T follicular helper cell (primary cell): ENCODE measurements at regions not wholly inside any gene's neighbourhood (a gene's known extent, or its start where the extent isn't known, plus 50 kb on each side); places are given as distances from the start of the nearest gene placed in this dataset.
"Not testable (repeated sequence)": the region's sequence is repeated elsewhere in the genome, so short reads cannot be mapped to it uniquely, and the experiment has no call there.

ENCODE experiments used
- DNase-seq: peaks from one replicate; pipeline ENCODE4 v3.0.0-alpha.2; 2020; ENCODE audit warnings: low read depth

DNA sequence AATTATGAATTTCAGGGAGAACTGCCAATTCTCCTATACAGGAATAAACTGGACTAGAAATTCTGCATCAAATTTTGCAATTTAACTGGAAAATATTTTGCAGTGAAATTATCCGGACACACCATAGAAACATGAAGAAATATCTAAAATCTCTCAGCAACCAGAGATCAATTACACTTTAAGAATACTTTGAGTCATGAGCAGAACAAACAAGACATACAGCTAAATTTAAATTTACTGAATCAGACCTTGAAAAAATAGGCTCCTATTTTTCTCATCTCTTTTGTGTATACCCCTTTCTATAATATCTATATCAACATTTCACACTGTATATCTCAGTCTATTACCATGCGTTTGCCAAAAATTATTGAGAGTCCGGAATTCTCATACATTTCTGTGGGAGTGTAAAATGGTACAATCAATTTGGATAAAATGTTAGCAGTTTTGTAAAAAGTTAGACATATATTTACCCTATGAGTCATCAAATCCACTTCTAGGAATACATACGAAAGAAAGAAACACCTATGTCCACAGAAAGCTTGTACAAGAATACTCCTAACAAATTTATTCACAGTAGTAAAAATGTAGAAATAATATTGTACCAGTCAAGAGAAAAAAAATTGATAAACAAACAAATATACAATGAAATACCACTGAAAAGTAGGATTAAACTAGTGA, 593.1 kb upstream of the NECTIN3 start:
- DNase-seq: no peak

DNA sequence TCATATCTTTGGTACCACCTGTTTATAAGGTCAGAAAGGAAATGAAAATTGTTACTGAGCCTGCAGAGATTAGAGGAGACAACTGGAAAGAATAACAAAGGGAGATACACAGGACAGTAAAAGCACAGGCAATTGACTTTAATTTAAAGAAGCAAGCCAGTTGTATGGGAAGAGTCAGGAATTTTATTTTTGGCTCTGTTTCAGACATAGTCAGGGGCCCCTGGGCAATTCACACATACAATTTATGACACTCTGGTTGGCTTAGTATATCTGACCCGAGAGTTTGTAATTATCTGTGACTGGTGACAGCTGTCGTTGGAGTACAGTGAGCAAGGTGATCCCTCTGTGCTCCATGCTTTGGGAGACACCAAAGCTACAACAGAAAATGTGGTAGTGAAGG, 591.9 kb upstream of the NECTIN3 start:
- DNase-seq: no peak

DNA sequence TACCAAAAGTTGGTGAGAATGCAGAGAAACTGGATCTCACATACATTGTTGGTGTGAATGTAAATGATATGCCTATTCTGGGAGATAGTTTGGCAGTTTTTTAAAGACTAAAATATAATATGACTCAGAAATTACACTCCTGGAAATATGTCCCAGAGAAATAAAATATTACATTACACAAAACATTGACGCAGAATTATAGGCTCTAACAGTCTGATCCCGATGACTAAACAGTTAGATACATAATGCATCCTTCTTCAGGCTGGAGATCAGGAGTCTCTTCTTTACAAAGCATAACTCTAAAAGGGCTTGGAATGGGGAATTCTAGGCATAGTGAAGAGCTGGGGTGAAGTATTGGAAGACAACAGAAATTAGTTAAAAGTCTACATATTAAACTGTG, 586.2 kb upstream of the NECTIN3 start:
- DNase-seq: no peak

DNA sequence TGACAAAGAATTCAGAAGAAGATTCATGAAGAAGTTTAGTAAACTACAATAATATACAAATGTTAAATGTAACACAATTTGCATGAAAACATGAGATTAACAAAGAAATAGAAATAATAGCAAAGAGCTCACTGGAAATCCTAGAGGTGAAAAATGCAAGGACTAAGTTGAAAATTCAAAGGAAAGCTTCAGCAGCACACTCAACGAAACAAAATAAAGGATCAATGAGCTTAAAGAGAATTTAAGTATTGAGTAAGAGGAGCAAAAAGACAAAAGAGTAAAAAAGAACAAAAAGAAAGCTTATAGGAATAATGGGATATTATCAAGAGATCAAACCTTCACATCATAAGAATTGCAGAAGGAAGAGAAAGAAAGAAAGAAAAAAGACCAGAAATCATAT, 583.8 kb upstream of the NECTIN3 start:
- no peak for DNase-seq

DNA sequence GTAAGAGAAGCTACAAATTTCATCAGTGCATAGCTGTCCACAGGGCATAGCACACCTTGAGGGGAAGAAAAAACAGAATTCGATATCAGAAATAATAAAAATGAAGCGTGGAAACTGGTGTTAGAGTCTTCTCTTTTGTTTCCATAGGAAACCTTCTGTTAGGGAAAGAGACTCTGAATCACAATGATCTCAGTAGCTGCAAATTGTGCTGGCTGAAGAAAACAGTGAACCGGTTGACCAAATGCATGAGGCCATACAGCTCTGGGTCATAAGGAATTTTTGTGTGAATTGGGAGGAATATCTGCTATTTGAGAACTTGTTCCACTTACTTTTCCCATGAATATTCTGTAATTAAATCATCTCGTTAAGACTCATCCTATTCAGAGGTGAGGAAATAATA, 580.2 kb upstream of the NECTIN3 start:
- no peak for DNase-seq

DNA sequence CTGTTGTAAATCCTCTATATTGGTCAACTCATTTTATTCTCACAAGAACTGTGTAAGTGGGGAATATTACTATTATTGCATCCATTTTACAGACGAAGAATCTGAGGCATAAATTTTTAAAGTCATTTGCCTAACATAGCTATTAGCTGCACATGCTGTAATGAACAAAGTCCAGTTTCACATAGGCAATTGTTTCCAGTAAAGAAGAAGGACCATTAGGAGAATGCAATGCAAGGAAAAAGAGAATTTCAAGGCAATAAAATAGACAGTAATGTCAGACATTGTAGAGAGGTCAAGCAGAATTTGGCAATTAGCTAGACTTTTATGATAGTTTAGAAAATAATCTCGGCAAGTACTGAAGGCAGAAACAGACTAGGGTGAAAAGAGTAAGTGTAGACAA, 578.7 kb upstream of the NECTIN3 start:
- DNase-seq: no peak

DNA sequence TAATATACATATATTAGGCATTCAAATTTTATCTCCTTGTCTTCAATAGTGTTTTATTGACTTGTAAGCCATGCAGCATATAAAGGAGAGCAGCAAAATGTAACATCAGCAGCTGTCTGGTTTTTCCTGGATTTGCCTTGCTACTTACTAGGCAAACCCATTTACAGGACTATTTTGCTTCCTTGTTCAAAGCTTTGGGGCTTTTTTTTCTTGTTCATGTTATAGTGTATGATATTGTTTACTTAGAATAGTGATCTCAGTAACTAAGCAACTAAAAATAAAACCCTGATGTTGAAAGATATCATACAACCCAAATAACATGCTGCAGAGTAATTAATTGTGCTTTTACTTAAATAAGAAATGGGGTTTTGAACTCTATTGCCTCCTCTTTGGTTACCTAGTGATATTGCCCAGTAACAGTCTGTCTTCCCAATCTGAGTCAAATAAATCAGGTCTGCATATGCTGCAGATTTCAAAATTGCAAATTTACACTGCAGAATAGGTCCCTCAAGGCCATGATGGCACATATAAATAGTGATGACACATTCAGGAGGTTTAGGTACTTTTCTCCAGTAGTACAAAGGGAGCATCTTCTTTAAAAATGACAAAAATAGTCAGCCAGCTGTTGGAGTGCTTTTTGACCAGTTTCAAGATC, 578.1 kb upstream of the NECTIN3 start:
- DNase-seq: no peak

DNA sequence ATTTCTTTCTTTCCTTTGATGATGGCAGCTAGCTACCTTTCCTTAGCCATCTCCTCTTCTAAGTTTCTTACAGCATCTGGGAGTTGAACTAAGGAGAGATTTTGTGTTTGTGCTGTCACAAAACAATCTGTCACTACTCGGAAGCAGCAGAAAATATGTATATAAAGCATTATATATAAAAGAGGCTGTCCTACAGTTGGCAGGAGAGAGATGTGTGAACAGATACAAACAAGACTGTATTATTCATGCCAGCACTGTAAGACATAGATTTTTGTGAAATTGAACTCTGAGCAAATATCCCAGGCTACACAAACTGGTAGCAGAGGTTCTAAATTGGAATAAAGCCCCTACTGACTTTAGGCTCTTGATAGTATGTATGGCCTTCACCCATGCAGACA, 577.5 kb upstream of the NECTIN3 start:
- DNase-seq: no peak

DNA sequence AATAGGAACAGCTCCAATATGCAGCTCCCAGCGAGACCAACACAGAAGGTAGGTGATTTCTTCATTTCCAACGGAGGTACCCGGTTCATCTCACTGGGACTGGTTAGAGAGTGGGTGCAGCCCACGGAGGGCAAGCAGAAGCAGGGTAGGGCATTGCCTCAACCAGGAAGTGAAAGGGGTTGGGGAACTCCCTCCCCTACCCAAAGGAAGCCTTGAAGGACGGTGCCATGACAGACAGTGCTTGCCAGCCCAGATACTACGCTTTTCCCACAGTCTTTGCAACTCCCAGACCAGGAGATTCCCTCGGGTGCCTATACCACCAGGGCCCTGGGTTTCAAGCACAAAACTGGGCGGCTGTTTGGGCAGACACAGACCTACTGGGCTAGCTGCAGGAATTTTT, 576.9 kb upstream of the NECTIN3 start:
- no peak for DNase-seq

DNA sequence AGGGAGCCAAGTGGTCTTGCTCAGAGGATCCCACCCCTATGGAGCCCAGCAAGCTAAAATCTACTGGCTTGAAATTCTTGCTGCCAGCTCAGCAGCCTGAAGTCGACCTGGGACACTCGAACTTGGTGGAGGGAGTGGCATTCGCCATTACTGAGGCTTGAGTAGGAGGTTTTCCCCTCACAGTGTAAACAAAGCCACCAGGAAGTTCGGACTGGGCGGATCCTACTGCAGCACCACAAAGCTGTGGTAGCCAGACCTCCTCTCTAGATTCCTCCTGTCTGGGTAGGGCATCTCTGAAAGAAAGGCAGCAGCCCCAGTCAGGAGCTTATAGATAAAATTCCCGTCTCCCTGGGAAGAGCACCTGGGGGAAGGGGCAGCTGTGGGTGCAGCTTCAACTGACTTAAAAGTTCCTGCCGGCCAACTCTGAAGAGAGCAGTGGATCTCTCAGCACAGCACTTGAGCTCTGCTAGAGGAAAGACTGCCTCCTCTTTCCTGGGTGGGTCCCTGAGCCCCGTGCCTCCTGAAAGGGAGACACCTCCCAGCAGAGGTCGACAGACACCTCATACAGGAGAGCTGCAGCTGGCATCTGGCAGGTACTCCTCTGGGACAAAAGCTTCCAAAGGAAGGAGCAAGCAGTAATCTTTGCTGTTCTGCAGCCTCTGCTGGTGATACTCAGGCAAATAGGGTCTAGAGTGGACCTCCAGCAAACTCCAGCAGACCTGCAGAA, 576.3 kb upstream of the NECTIN3 start:
- no peak for DNase-seq

DNA sequence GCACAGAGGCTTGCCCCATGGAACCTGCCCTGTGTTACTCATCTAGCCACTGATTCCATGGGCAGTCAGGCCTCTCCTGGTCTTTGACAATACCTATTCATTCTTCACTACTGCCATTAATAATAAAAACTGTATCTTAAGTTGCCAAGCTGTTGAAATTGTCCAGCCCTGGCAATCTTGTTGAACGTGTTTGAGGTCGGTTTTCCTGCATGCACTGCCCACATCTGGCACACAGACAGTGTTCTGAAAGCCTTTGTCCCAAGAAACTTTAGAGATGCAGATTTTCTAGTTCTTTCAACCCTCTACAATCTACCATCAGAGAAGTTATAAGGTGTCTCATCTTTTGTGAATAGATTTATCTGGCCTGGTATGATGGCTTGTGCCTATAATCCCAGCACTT, 567.2 kb upstream of the NECTIN3 start:
- no peak for DNase-seq

DNA sequence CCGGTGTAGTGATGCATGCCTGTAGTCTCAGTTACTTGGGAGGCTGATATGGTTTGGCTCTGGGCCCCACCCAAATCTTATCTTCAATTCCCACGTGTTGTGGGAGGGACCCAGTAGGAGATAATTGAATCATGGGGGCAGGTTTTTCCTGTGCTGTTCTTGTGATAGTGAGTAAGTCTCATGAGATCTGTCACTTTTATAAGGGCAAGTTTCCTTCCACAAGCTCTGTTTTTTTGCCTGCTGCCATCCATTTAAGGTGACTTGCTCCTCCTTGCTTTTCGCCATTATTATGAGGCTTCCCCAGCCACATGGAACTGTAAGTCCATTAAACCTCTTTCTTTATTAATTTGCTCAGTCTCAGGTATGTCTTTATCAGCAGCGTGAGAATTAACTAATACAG, 566.7 kb upstream of the NECTIN3 start:
- no peak for DNase-seq

DNA sequence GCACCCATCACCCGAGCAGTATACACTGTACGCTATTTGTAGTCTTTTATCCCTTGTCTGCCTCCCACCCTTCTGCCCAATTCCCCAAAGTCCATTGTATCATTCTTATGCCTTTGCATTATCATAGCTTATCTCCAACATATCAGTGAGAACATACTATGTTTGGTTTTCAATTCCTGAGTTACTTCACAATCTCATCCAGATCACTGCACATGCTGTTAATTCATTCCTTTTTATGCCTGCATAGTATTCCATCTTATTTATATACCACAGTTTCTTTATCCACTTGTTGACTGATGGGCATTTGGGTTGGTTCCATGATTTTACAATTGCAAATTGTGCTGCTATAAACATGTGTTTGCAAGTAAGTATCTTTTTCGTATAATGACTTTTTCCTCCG, 564.7 kb upstream of the NECTIN3 start:
- DNase-seq: no peak

DNA sequence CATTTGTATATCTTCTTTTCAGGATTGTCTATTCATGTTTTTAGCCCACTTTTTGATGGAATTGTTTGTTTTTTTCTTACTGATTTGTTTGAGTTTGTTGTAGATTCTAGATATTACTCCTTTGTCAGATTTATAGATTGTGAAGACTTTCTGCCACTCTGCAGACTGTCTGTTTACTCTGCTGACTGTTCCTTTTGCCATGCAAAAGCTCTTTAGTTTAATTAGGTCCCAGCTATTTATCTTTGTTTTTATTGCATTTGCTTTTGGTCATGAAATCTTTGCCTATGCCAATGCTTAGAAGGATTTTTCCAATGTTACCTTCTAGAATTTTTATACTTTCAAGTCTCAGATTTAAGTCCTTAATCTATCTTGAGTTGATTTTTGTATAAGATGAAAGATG, 564.0 kb upstream of the NECTIN3 start:
- DNase-seq: not testable (repeated sequence)

DNA sequence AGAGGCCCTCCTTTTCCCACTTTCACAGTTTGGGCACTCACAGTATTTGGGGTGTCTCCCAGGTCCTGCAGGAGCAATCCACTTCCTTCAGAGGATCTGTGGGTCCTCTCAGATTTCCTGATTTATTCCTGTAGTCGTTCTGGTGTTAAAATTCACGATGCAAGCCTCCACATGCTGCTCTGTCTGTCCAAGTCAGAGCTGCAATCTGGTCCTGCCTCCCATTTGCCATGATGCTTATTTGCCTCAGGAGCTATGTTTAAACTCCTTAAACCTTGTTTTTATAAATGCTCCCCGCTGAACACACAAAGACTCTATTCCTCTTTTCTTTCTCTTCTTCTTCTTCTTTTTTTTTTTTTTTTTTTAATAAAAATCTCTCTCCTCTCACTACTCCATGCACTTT, 558.7 kb upstream of the NECTIN3 start:
- DNase-seq: no peak

DNA sequence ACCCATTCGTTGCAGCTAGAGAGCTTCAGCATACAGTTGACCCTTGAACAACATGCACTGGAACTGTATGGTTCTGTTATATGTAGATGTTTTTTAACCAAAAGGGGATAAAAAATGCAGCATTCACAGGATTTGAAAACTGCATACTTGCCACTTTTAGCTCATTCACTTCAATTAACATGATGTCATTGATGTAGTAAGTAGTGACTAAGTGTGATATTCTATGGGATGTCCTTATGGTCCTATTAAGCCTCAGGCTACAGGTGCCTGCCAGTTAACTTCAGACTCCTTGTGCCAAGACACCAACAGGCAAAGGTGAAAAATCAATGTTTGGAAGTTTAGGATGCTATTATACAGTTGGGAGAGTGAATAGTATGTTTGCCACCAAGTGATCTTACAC, 553.6 kb upstream of the NECTIN3 start:
- DNase-seq: no peak

DNA sequence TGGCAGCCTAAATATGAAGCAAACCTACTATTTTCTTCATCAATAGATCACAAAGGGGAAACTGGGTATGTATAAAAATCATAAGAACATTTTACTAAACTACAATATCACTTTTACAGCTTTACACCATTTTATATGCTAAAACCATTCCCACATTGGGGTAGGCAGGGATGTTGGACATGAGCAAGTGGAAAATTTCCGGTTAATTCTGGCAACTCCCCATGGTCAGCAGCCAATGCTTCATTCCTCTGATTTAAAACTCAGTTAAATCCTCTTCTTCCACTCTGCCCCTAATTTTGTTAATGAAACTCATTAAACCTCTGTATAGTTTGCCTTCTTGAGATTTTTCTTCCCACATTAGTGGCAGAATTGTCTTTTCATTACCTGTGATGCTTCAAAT, 552.5 kb upstream of the NECTIN3 start:
- no peak for DNase-seq

DNA sequence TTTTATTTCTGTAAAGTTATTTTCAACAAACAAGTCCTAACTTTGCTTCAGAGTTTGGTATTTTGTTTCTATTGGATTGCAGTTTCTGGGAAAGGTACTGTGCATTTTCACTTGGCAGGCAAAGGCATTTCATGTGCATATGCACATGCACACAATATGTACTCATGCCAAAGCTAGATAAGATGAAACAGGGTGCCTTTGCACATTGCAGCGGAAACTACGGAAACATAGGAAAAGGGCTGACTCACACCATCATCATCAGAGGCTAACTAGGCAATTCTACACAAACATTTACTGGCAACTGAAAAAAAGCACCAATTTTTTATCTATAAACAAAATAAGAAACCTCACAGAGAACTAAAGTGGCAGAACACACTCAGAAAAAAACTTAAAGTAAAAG, 550.6 kb upstream of the NECTIN3 start:
- DNase-seq: no peak

DNA sequence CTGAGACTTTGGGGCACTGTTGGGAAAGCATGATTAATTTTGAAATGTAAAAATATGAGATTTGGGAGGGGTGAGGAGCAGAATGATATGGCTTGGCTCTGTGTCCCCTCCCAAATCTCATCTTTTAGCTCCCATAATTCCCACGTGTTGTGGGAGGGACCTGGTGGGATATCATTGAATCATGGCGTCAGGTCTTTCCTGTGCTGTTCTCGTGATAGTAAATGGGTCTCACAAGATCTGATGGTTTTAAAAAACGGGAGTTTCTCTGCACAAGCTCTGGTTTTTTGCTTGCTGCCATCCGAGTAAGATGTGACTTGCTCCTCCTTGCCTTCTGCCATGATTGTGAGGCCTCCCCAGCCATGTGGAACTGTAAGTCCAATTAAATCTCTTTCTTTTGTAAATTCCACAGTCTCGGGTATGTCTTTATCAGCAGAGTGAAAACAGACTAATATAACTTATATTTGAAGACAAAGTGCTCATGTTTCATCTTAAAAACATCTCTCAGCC, 546.0 kb upstream of the NECTIN3 start:
- DNase-seq: not testable (repeated sequence)

DNA sequence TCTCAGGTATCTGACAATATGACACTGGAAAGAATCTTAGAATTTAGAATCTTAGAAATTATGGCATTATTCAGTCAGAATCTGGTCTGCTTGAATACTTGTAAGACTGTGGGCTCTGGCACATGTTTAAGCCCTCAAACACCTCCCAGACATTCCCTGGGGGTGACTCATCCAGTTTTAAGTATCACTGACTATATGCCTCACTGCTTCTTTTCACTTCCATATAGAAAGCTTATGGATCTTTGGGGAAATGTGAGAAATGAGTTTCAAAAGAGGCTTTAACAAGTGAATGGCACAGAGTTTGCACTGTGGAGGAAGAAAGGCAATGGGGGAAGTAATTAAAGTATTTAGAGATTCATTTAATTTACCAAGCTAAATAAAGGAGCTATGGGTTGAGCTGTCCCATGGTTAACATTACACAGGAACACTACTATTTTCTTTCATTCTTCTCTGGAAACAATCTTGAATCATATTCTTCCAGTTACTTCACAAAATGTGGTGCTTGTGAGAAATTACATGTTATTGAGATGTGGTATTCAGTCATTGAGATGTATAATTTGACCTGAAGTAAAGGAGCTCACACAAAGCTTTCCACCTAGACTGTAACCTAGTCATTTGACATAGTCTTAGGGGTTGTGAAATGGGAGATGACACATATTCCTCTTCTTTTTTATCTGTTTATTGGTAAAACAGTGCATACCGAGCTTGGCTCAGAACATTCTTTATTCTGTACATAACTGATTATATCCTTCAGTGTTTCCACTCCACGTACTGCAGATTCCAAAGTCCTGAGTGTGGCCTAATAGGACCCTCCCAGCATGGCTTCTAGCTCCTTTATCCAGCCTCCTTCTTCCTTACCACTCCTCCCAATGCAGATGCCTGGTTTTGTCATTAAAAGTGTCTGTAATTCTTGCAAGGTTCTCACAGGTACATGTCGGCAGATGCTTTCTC, 544.6 kb upstream of the NECTIN3 start:
- DNase-seq: no peak

DNA sequence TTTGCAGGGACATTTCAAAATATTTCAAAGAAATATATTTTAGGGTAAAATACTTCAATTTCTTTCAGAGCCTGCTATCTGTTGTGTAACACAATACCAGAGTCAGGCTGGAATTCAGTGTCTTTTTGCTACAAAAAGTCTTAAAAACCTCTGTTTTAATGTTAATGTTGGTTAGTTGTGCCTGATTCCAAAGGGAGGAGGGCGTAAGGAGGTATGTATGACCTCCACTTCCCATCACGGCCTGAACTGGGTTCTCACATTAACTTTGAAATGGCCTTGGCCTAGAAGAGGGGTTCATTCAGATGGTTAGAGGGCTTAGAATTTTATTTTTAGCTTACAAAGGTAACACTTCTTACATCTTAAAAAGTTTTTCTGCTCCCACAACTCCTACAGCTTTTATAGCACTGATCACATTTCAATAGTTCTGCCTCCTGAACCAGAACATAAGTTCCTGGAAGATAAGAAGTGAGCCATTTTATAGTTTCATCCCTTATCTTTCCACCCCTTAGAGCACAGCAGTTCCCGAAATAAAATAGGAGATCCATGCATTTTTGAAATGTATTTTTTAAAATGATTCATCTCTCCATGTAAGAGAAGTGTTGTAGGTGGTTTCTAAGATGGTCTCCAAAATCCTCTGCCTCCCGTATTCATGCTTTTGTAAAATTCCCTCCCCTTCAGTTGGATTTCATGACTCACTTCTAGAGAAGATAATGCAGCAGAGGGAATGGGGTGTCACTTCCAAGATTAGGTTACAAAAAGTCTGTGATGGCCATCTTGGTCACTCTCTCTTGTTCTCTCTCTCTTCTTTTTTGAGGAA, 543.1 kb upstream of the NECTIN3 start:
- no peak for DNase-seq
